NCI-H1417 treated with DMSO at 0.1 percent for 48 hours (cell line): ENCODE measurements at regions not wholly inside any gene's neighbourhood (a gene's known extent, or its start where the extent isn't known, plus 50 kb on each side); places are given as distances from the start of the nearest gene placed in this dataset.

Experiments
- DNase-seq: peaks from one replicate; lab custom pipeline; 2025; lab: John Stamatoyannopoulos, UW

- DNase-seq: no peak
These were observed 94.3 kb downstream of the PRLHR start for GRCh38 chr10:118501171-118501570.

- DNase-seq: no peak
These were observed 94.9 kb downstream of the PRLHR start for GRCh38 chr10:118500477-118501104.

GRCh38 chr10:118499186-118499585 lies 96.3 kb downstream of the PRLHR start:
- no peak for DNase-seq

- no peak for DNase-seq
These were observed 96.8 kb downstream of the PRLHR start for GRCh38 chr10:118498623-118499022.

GRCh38 chr10:118497227-118497626 lies 98.2 kb downstream of the PRLHR start:
- no peak for DNase-seq

GRCh38 chr10:118496525-118496924 lies 98.9 kb downstream of the PRLHR start:
- no peak for DNase-seq

- no peak for DNase-seq
These were observed 99.9 kb downstream of the PRLHR start for GRCh38 chr10:118495499-118495898.

- DNase-seq: no peak
These were observed 104.4 kb downstream of the PRLHR start for GRCh38 chr10:118491055-118491454.

- DNase-seq: no peak
These were observed 106.5 kb downstream of the PRLHR start for GRCh38 chr10:118488710-118489497.

GRCh38 chr10:118485641-118486040 lies 109.8 kb downstream of the PRLHR start:
- DNase-seq: no peak

- no peak for DNase-seq
These were observed 111.1 kb downstream of the PRLHR start for GRCh38 chr10:118484152-118484871.

- no peak for DNase-seq
These were observed 112.0 kb downstream of the PRLHR start for GRCh38 chr10:118483496-118483895.

- no peak for DNase-seq
These were observed 112.8 kb downstream of the PRLHR start for GRCh38 chr10:118482393-118483331.

GRCh38 chr10:118481871-118482270 lies 113.6 kb downstream of the PRLHR start:
- DNase-seq: no peak

GRCh38 chr10:118475214-118475613 lies 120.2 kb downstream of the PRLHR start:
- no peak for DNase-seq

GRCh38 chr10:118474111-118474510 lies 121.3 kb downstream of the PRLHR start:
- DNase-seq: no peak

- DNase-seq: no peak
These were observed 122.0 kb downstream of the PRLHR start for GRCh38 chr10:118473305-118473960.

- no peak for DNase-seq
These were observed 122.8 kb downstream of the PRLHR start for GRCh38 chr10:118472415-118473304.

- no peak for DNase-seq
These were observed 123.6 kb downstream of the PRLHR start for GRCh38 chr10:118471863-118472262.

GRCh38 chr10:118470470-118470869 lies 125.0 kb downstream of the PRLHR start:
- DNase-seq: no peak
